Hepatocyte (in vitro differentiated cells): ENCODE measurements at regions not wholly inside any gene's neighbourhood (a gene's known extent, or its start where the extent isn't known, plus 50 kb on each side); places are given as distances from the start of the nearest gene placed in this dataset.

ENCODE experiments used
- DNase-seq: peaks from one replicate; pipeline ENCODE4 v3.0.0-alpha.2; 2016; ENCODE audit warnings: low spot score
- H2AFZ ChIP-seq: fragments of 200-600 bp; sonication (generic); 2 replicates; pipeline ENCODE4 v1.6.0; 2016; ENCODE audit warnings: antibody characterized with exemption, mild to moderate bottlenecking
- H3K27ac ChIP-seq: fragments of 200-600 bp; sonication (generic); 2 replicates; pipeline ENCODE4 v1.5.1; 2016; ENCODE audit warnings: mild to moderate bottlenecking
- H3K27me3 ChIP-seq: fragments of 200-600 bp; sonication (generic); 2 replicates; pipeline ENCODE4 v1.6.1; 2016
- H3K36me3 ChIP-seq: fragments of 200-600 bp; sonication (generic); replicated peaks from 2 replicates; pipeline ENCODE4 v1.5.1; 2016; ENCODE audit warnings: low read depth; ENCODE audit not compliant: insufficient read depth
- H3K4me1 ChIP-seq: fragments of 200-600 bp; sonication (generic); 2 replicates; pipeline ENCODE4 v1.5.1; 2016; ENCODE audit warnings: mild to moderate bottlenecking, moderate library complexity; ENCODE audit not compliant: insufficient read depth
- H3K4me2 ChIP-seq: fragments of 200-600 bp; sonication (generic); 2 replicates; pipeline ENCODE4 v1.6.0; 2016
- H3K4me3 ChIP-seq: fragments of 200-600 bp; sonication (generic); 2 replicates; pipeline ENCODE4 v1.5.1; 2016; ENCODE audit warnings: mild to moderate bottlenecking
- H3K79me2 ChIP-seq: fragments of 200-600 bp; sonication (generic); 2 replicates; pipeline ENCODE4 v1.6.0; 2017; ENCODE audit warnings: mild to moderate bottlenecking
- H3K9me2 ChIP-seq: fragments of 200-600 bp; sonication (generic); replicated peaks from 2 replicates; pipeline ENCODE4 v1.6.0; 2017; ENCODE audit warnings: mild to moderate bottlenecking; ENCODE audit not compliant: insufficient read depth
- H3K9me3 ChIP-seq: fragments of 200-600 bp; sonication (generic); 2 replicates; pipeline ENCODE4 v1.5.1; 2016; ENCODE audit warnings: low read depth, mild to moderate bottlenecking
- H4K20me1 ChIP-seq: fragments of 200-600 bp; sonication (generic); 2 replicates; pipeline ENCODE4 v1.6.0; 2016; ENCODE audit warnings: mild to moderate bottlenecking; ENCODE audit not compliant: insufficient read depth, poor library complexity, severe bottlenecking
- CTCF ChIP-seq: fragments of 200-600 bp; sonication (generic); IDR thresholded peaks from 2 replicates; pipeline ENCODE4 v1.5.1; 2016; ENCODE audit warnings: antibody characterized with exemption, mild to moderate bottlenecking; ENCODE audit not compliant: poor library complexity
- EZH2 ChIP-seq: fragments of 200-600 bp; sonication (generic); IDR thresholded peaks from 2 replicates; pipeline ENCODE4 v1.6.1; 2016; ENCODE audit warnings: antibody characterized with exemption, mild to moderate bottlenecking, borderline replicate concordance
- EZH2phosphoT487 ChIP-seq: fragments of 200-600 bp; sonication (generic); IDR thresholded peaks from one replicate; pipeline ENCODE4 v1.6.1; 2018; ENCODE audit warnings: antibody characterized with exemption, mild to moderate bottlenecking, low read depth, moderate library complexity; ENCODE audit not compliant: unreplicated experiment, severe bottlenecking
- WGBS: methylation state at CpG from one replicate; pipeline ENCODE4 v1.1.6; 2016; ENCODE audit warnings: low lambda C conversion rate; ENCODE audit errors: missing lambda C conversion rate; 5-methylcytosine and 5-hydroxymethylcytosine counted together

- Histone ChIP-seq H4K20me1 (no peaks in the 10 kb centered on the region), H3K4me3 (no peak overlapping the region), H3K27me3 (no peaks in the 10 kb centered on the region), H3K27ac (no peak overlapping the region), H3K4me1 (no peaks in the 10 kb centered on the region), H3K4me2 (no peak overlapping the region), H2AFZ (no peak overlapping the region), H3K9me3 (no peaks in the 10 kb centered on the region), H3K9me2 (no peaks in the 10 kb centered on the region), H3K36me3 (no peaks in the 10 kb centered on the region), H3K79me2 (no peaks in the 10 kb centered on the region)
- no peak for DNase-seq
- WGBS, result 97% methylated on average over 39 of the region's 40 CpGs
- TF ChIP-seq EZH2phosphoT487 (no peak), EZH2 (no peak), CTCF (no peak)
These were observed 167.5 kb downstream of the SEPTIN7 start for GRCh38 chr7:35968140-35968940.

GRCh38 chr7:35969066-35969465 lies 168.2 kb downstream of the SEPTIN7 start:
- H3K9me3 ChIP-seq, result no peaks in the 10 kb centered on the region
- no peaks in the 10 kb centered on the region for H4K20me1 ChIP-seq
- no peaks in the 10 kb centered on the region for H3K27me3 ChIP-seq
- no peak overlapping the region for H3K4me3 ChIP-seq
- H3K27ac ChIP-seq, result no peak overlapping the region
- no peak for TF ChIP-seq EZH2
- no peak for TF ChIP-seq EZH2phosphoT487
- no peak for TF ChIP-seq CTCF
- no peak overlapping the region for H3K4me2 ChIP-seq
- no peaks in the 10 kb centered on the region for H3K36me3 ChIP-seq
- no peak overlapping the region for H2AFZ ChIP-seq
- DNase-seq, result no peak
- 79% methylated on average over 10 of the region's 10 CpGs for WGBS
- no peaks in the 10 kb centered on the region for H3K79me2 ChIP-seq
- no peaks in the 10 kb centered on the region for H3K9me2 ChIP-seq
- H3K4me1 ChIP-seq, result no peaks in the 10 kb centered on the region

- Histone ChIP-seq H2AFZ (no peak overlapping the region), H3K4me3 (no peak overlapping the region), H3K4me2 (no peak overlapping the region), H3K4me1 (no peaks in the 10 kb centered on the region), H3K27ac (no peak overlapping the region), H4K20me1 (no peaks in the 10 kb centered on the region), H3K9me3 (no peaks in the 10 kb centered on the region), H3K9me2 (no peaks in the 10 kb centered on the region), H3K36me3 (no peaks in the 10 kb centered on the region), H3K27me3 (no peaks in the 10 kb centered on the region), H3K79me2 (no peaks in the 10 kb centered on the region)
- no peak for TF ChIP-seq EZH2phosphoT487
- TF ChIP-seq CTCF, result no peak
- no peak for TF ChIP-seq EZH2
- 92% methylated on average over 2 of the region's 2 CpGs for WGBS
- DNase-seq, result no peak
These were observed 169.6 kb downstream of the SEPTIN7 start for GRCh38 chr7:35970458-35970857.
